Testis (tissue), 2 donors: ENCODE measurements at regions not wholly inside any gene's neighbourhood (a gene's known extent, or its start where the extent isn't known, plus 50 kb on each side); places are given as distances from the start of the nearest gene placed in this dataset.

Experiments
- DNase-seq: peaks from one replicate; pipeline ENCODE4 v3.0.0-alpha.2; 2019
- H3K27ac ChIP-seq, 2 donors: fragments of 200-600 bp; sonication (generic); one replicate each; pipeline ENCODE4 v1.5.1; 2019
- H3K27me3 ChIP-seq: fragments of 200-600 bp; sonication (generic); one replicate; pipeline ENCODE4 v1.5.1; 2019
- H3K36me3 ChIP-seq: fragments of 200-600 bp; sonication (generic); one replicate; pipeline ENCODE4 v1.5.1; 2017; ENCODE audit warnings: low read depth; ENCODE audit errors: missing control alignments
- H3K4me1 ChIP-seq: fragments of 200-600 bp; sonication (generic); one replicate; pipeline ENCODE4 v1.5.1; 2019
- H3K4me3 ChIP-seq, 2 donors: fragments of 200-600 bp; sonication (generic); one replicate each; pipeline ENCODE4 v1.5.1; 2017 to 2019
- H3K9me3 ChIP-seq: fragments of 200-600 bp; sonication (generic); one replicate; pipeline ENCODE4 v1.5.1; 2017
- CTCF ChIP-seq, 3 experiments: fragments of 450-650 bp in 2 of 3; fragments of 200-600 bp in 1 of 3; sonication (generic) in 1 of 3; IDR thresholded peaks; one replicate each; pipeline ENCODE4 v1.5.1; 2016 to 2019; ENCODE audit warnings: antibody characterized with exemption in 3 of 3, mild to moderate bottlenecking in 2 of 3, moderate library complexity in 1 of 3
- POLR2A ChIP-seq: fragments of 450-650 bp; IDR thresholded peaks from one replicate; pipeline ENCODE4 v1.6.1; 2017; ENCODE audit warnings: antibody characterized with exemption, mild to moderate bottlenecking, moderate library complexity
- WGBS, 2 donors: methylation state at CpG; one replicate each; pipeline ENCODE4 v1.1.5; 2018; 5-methylcytosine and 5-hydroxymethylcytosine counted together
- intact Hi-C: fragments of 100-400 bp; cut with DNase I; formaldehyde crosslinking; loops from one replicate; pipeline ENCODE4 v1.15.1; 2023; ENCODE audit warnings: low total_unique reads

GRCh38 chr5:60228676-60229075 is 335.1 kb upstream of the PDE4D start:
- Histone ChIP-seq H3K27me3 (no peaks in the 10 kb centered on the region), H3K27ac (no peak overlapping the region), H3K9me3 (no peaks in the 10 kb centered on the region), H3K4me1 (no peaks in the 10 kb centered on the region), H3K36me3 (no peaks in the 10 kb centered on the region), H3K4me3 (no peak overlapping the region)
- DNase-seq: no peak
- 93 to 98% methylated on average over 3 of the region's 3 CpGs for WGBS, 2 donors
- no peak for TF ChIP-seq CTCF (IDR thresholded peaks at IDR 0.05)
- no peak for TF ChIP-seq POLR2A
- intact Hi-C loops: no loop called here

DNA sequence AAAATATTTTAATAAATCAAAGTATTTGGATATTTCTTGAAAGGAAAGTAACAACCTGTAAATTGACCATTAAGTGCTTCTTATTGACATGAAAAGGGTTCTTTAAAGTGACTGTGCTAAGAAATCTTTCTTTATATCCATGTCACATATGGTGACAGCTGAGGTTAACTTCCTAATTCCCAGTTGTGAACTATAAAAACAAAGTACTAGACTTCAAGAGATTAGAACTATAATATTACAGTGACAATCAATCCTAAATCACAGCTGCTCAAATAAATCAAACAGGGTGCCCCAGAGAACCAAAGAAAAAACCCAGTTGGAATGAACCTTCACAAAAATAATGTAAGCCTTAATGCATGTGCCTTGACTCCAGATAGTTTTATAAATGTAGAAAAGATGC is 332.6 kb upstream of the PDE4D start:
- DNase-seq: no peak
- Histone ChIP-seq H3K36me3 (no peaks in the 10 kb centered on the region), H3K27me3 (no peaks in the 10 kb centered on the region), H3K4me1 (no peaks in the 10 kb centered on the region), H3K9me3 (no peaks in the 10 kb centered on the region), H3K27ac (no peak overlapping the region), H3K4me3 (no peak overlapping the region)
- TF ChIP-seq POLR2A (no peak), CTCF (IDR thresholded peaks at IDR 0.05) (no peak)
- intact Hi-C loops: no loop called here

DNA sequence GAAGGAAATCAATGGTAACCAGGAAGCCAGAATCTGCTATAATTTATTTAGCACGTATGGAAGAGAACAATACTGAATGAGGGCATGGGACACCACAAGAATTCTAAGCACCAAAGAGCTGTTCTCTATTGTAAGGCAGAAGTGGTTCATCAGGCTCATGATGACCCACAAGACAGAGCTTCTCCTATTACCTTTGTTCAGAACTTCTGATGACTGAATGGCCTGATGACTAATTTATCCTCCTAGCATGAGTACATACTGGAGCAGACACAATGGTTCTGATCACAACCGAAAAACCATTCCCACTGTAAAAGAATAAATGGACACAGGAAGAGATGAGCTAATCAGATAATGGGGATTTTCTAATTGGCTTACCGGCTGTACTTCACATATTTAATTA is 329.8 kb upstream of the PDE4D start:
- H3K9me3 ChIP-seq: no peaks in the 10 kb centered on the region
- H3K4me1 ChIP-seq: no peaks in the 10 kb centered on the region
- H3K27ac ChIP-seq: no peak overlapping the region
- intact Hi-C loops: no loop called here
- DNase-seq: no peak
- no peak overlapping the region for H3K4me3 ChIP-seq
- no peaks in the 10 kb centered on the region for H3K27me3 ChIP-seq
- WGBS, 2 donors: 84 to 87% methylated on average over 3 of the region's 3 CpGs
- TF ChIP-seq POLR2A (no peak), CTCF (IDR thresholded peaks at IDR 0.05) (no peak)
- no peaks in the 10 kb centered on the region for H3K36me3 ChIP-seq

- no peak for TF ChIP-seq POLR2A
- no peak for TF ChIP-seq CTCF (IDR thresholded peaks at IDR 0.05)
- Histone ChIP-seq H3K36me3 (no peaks in the 10 kb centered on the region), H3K9me3 (no peaks in the 10 kb centered on the region), H3K27ac (no peak overlapping the region), H3K4me3 (no peak overlapping the region), H3K4me1 (no peaks in the 10 kb centered on the region), H3K27me3 (no peaks in the 10 kb centered on the region)
- intact Hi-C loops: no loop called here
- DNase-seq: no peak
- 92% methylated on average over 1 of the region's 1 CpG for WGBS, 2 donors
These were observed 326.4 kb upstream of the PDE4D start for GRCh38 chr5:60219921-60220320.

- H3K27me3 ChIP-seq: no peaks in the 10 kb centered on the region
- 62 to 79% methylated on average over 7 to 17 of the region's 17 CpGs for WGBS, 2 donors
- H3K4me3 ChIP-seq: peak overlapping the region in 1 of 2 donors; percentile 5
- intact Hi-C loops: no loop called here
- no peaks in the 10 kb centered on the region for H3K4me1 ChIP-seq
- no peak overlapping the region for H3K27ac ChIP-seq
- no peak for TF ChIP-seq CTCF (IDR thresholded peaks at IDR 0.05)
- TF ChIP-seq POLR2A: no peak
- no peaks in the 10 kb centered on the region for H3K36me3 ChIP-seq
- no peak for DNase-seq
- no peaks in the 10 kb centered on the region for H3K9me3 ChIP-seq
These were observed 317.3 kb upstream of the PDE4D start for GRCh38 chr5:60210810-60211209.
